GM18867 (cell line): ENCODE measurements at regions not wholly inside any gene's neighbourhood (a gene's known extent, or its start where the extent isn't known, plus 50 kb on each side); places are given as distances from the start of the nearest gene placed in this dataset.

Source experiments
- ATAC-seq: cut with Tn5 transposase; IDR thresholded peaks from one replicate; pipeline ENCODE4 v1.9.1; 2021; ENCODE audit warnings: mild to moderate bottlenecking, moderate library complexity; ENCODE audit not compliant: unreplicated experiment

- ATAC-seq = no peak
Observed at GRCh38 chr12:85733221-85733840, 102.9 kb downstream of the RASSF9 start.

DNA sequence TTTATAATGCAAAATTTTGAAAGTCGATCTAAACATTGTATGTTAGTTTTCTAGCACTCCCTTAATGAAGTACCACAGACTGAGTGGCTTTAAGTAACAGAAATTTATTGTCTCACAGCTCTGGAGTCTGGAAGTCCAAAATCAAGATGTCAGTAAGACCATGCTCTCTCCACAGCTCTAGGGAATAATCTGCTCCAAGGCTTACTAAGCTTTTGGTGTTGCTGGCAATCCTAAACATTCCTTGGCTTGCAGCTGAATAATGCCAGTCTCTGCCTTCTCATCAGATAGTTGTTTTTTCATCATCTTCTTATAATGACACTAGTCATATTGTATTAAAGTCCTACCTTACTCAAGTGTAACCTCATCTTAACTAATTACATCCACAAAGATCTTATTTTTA lies 102.2 kb downstream of the RASSF9 start:
- no peak for ATAC-seq

- ATAC-seq = no peak
Observed at GRCh38 chr12:85740186-85740585, 96.0 kb downstream of the RASSF9 start.

- ATAC-seq = no peak
Observed at GRCh38 chr12:85741046-85741445, 95.2 kb downstream of the RASSF9 start.

DNA sequence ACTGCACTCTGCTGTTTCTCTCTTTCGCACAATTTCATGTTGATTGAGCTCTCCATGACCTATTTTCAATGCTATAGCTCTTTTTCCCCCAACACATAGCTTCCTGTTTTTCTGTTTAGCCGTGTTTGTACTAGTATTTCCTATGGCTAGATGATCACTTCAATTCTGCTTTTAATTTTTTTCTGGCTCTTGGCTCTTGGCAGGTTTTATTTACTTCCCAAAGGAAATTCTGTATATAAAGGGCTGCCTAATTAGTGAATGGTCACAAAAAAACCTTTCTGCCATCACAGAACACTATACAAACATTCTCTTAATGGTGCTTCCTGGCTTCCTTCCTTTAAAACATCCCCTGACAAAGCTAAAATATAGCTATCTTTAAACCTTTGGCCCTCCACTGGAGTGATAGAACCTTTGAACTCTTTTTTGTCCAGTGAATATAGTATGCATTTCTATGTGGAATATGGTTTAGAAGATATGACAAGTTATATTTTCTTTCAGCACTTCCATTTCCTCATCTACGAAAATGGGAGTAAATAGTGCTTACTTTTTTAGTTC lies 88.2 kb downstream of the RASSF9 start:
- no peak for ATAC-seq
